SU-DHL-6 (cell line): ENCODE measurements at regions not wholly inside any gene's neighbourhood (a gene's known extent, or its start where the extent isn't known, plus 50 kb on each side); places are given as distances from the start of the nearest gene placed in this dataset.

Experiments used
- H2AFZ ChIP-seq: fragments of 200-600 bp; sonication (generic); 2 replicates; pipeline ENCODE4 v1.6.1; 2014; ENCODE audit warnings: low read depth, mild to moderate bottlenecking, moderate library complexity, mixed read lengths, antibody characterized with exemption, low read length; ENCODE audit not compliant: severe bottlenecking
- H3F3A ChIP-seq: fragments of 200-600 bp; shearing (Covaris generic); 2 replicates; pipeline ENCODE4 v1.6.0; 2016; ENCODE audit warnings: antibody characterized with exemption, mild to moderate bottlenecking; ENCODE audit not compliant: insufficient read depth
- H3K27ac ChIP-seq: fragments of 200-600 bp; sonication (generic); 2 replicates; pipeline ENCODE4 v1.5.1; 2016; ENCODE audit warnings: low read depth, mild to moderate bottlenecking, low read length, moderate library complexity, mixed read lengths
- H3K27me3 ChIP-seq: fragments of 200-600 bp; sonication (generic), shearing (Covaris generic); 2 replicates; pipeline ENCODE4 v1.6.0; 2014; ENCODE audit warnings: mild to moderate bottlenecking, low read length
- H3K36me3 ChIP-seq: fragments of 200-600 bp; sonication (generic); 2 replicates; pipeline ENCODE4 v1.6.1; 2014; ENCODE audit warnings: mild to moderate bottlenecking, low read length, mixed read lengths
- H3K4me2 ChIP-seq: fragments of 300-600, 200-600 bp; shearing (Covaris generic), sonication (generic); 2 replicates; pipeline ENCODE4 v1.6.0; 2014; ENCODE audit warnings: low read length, low read depth, mild to moderate bottlenecking; ENCODE audit not compliant: poor library complexity, severe bottlenecking
- H3K4me3 ChIP-seq: fragments of 200-600 bp; sonication (generic); 2 replicates; pipeline ENCODE4 v1.5.1; 2014; ENCODE audit warnings: antibody characterized with exemption, low read length, mild to moderate bottlenecking, mixed read lengths; ENCODE audit not compliant: insufficient read depth, poor library complexity, severe bottlenecking
- H3K79me2 ChIP-seq: fragments of 200-600 bp; sonication (generic); 2 replicates; pipeline ENCODE4 v1.6.1; 2014; ENCODE audit warnings: mild to moderate bottlenecking, low read length, moderate library complexity; ENCODE audit not compliant: insufficient read depth
- H3K9ac ChIP-seq: fragments of 200-600 bp; sonication (generic); 2 replicates; pipeline ENCODE4 v1.7.0; 2014; ENCODE audit warnings: mild to moderate bottlenecking, low read length
- H3K9me2 ChIP-seq: fragments of 200-600 bp; sonication (generic); replicated peaks from 2 replicates; pipeline ENCODE4 v1.6.1; 2014; ENCODE audit warnings: low read length; ENCODE audit not compliant: insufficient read depth
- H3K9me3 ChIP-seq: fragments of 200-600 bp; sonication (generic); 2 replicates; pipeline ENCODE4 v1.6.1; 2014; ENCODE audit warnings: low read length, mixed read lengths; ENCODE audit not compliant: insufficient read depth
- H4K20me1 ChIP-seq: fragments of 200-600 bp; sonication (generic); 2 replicates; pipeline ENCODE4 v1.6.1; 2014; ENCODE audit warnings: low read depth, mild to moderate bottlenecking, antibody characterized with exemption, low read length, moderate library complexity, mixed read lengths
- EZH2phosphoT487 ChIP-seq: fragments of 200-600 bp; sonication (generic), shearing (Covaris generic); conservative IDR thresholded peaks from 2 replicates; pipeline ENCODE4 v1.6.1; 2018; ENCODE audit warnings: mild to moderate bottlenecking, antibody characterized with exemption, low read length, moderate library complexity, mixed read lengths
- TF ChIP-seq, protein P1 (sequence below): fragments of 200-600 bp; sonication (generic); IDR thresholded peaks from one replicate; pipeline ENCODE4 v1.5.1; 2017; ENCODE audit warnings: antibody characterized with exemption, mild to moderate bottlenecking, low read length, moderate library complexity; ENCODE audit not compliant: insufficient read depth, poor library complexity, severe bottlenecking

DNA sequence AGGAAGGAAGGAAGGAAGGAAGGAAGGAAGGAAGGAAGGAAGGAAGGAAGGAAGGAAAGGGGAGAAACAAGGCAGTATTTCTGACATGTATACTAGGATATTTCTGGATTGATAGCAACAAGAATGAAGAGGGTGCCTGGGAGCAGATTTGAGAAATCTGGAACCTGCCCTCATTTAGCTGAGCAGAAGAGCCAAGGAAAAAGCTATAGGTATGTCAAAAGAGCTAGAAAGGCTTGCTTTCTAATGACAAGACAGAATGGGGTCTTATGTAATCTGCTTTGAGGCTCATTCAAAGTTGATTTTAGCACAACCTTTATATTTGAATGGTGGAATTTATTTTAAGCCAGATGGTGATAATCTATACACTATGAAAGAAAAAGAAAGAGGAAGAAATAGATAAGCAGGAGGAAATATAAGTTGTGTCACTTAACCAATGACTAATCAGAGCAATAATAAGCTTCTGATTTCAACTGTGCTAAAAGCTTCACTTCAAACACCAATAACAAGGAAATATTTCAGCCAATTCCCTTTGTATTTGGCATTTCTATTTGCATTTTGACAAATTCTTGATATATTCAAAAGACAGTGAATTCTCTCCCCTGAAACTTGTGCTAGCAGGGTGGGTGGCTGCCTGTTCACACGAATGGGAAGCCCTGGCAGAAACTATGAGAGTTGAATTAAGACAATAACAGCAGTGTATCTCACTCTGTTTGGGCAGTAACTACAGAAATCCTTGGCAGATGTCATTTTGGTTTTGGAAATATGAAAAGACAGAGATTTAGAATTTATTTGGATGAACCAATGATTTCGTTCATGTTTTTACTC is 76.3 kb upstream of the FLRT2 start:
- H3K4me3 ChIP-seq, result no peak overlapping the region
- H3F3A ChIP-seq, result no peaks in the 10 kb centered on the region
- H3K9me2 ChIP-seq, result no peaks in the 10 kb centered on the region
- H3K4me2 ChIP-seq, result no peak overlapping the region
- no peaks in the 10 kb centered on the region for H3K27me3 ChIP-seq
- H4K20me1 ChIP-seq, result no peaks in the 10 kb centered on the region
- H3K36me3 ChIP-seq, result no peaks in the 10 kb centered on the region
- no peaks in the 10 kb centered on the region for H3K9me3 ChIP-seq
- H2AFZ ChIP-seq, result no peak overlapping the region
- H3K27ac ChIP-seq, result no peak overlapping the region
- no peaks in the 10 kb centered on the region for H3K79me2 ChIP-seq
- TF ChIP-seq EZH2phosphoT487, result no peak
- TF ChIP-seq, protein P1, sequence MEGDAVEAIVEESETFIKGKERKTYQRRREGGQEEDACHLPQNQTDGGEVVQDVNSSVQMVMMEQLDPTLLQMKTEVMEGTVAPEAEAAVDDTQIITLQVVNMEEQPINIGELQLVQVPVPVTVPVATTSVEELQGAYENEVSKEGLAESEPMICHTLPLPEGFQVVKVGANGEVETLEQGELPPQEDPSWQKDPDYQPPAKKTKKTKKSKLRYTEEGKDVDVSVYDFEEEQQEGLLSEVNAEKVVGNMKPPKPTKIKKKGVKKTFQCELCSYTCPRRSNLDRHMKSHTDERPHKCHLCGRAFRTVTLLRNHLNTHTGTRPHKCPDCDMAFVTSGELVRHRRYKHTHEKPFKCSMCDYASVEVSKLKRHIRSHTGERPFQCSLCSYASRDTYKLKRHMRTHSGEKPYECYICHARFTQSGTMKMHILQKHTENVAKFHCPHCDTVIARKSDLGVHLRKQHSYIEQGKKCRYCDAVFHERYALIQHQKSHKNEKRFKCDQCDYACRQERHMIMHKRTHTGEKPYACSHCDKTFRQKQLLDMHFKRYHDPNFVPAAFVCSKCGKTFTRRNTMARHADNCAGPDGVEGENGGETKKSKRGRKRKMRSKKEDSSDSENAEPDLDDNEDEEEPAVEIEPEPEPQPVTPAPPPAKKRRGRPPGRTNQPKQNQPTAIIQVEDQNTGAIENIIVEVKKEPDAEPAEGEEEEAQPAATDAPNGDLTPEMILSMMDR, result no peak
- no peak overlapping the region for H3K9ac ChIP-seq

DNA sequence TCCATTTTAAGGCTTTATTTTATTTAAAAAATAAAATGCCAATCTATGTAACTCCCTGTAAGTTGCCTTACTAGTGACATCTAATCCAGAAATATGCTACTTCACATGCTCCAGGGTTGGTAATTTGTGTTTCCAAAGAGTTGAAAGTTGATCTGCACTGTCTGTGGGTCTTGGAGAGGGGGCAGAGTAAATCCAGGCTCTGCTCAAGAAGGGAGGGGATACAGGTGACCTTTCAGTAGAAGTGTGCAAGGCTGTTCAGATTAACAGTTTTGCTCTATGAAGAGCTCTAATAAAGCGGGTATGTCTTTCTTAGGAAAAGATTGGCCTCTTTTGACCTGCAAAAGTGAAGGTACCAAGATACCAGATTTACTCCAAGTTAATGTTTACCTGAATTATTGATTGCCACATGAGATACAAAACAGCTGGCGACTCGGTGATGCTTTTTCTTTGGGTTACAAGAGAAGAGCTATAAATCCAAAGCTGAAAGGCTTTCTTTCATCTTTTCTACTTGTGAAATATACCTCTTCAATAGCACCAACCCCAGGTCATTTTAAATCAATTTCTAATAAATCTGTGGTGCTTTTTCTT is 75.6 kb upstream of the FLRT2 start:
- Histone ChIP-seq H3K9me3 (no peaks in the 10 kb centered on the region), H2AFZ (no peak overlapping the region), H4K20me1 (no peaks in the 10 kb centered on the region), H3K79me2 (no peaks in the 10 kb centered on the region), H3K4me3 (no peak overlapping the region), H3K9ac (no peak overlapping the region), H3K4me2 (no peak overlapping the region), H3K9me2 (no peaks in the 10 kb centered on the region), H3K27me3 (no peaks in the 10 kb centered on the region), H3F3A (no peaks in the 10 kb centered on the region), H3K27ac (no peak overlapping the region), H3K36me3 (no peaks in the 10 kb centered on the region)
- TF ChIP-seq, protein P1, result no peak
- no peak for TF ChIP-seq EZH2phosphoT487

DNA sequence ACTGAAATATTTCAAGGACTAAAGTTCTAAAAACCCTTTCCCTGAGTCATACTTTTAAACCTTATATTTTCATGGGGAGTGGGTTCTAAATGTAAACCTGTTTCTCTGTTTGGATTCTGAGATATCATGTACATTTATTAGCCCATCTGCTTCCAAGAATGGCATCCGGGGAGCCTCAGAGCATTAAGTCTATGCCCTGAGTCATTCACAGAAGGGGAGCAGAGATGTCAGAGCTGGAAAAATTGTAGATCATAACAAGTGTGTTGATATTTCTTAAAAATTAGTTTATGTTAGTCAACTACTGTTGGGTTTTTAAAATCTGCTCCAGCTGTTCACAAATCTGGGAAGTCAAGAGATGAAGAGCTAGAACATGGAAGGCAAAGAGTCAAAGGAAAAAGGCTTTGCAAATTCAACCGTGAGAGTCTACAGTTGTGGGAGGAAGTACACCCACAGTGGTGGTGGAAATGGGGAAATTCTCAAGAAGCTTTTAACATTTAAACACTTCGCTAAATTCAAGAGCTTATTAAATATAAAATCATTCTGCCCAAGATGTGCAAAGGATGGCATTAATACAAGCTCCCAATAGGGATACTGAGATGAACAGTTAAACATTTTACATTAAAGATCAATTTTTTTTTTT is 70.5 kb upstream of the FLRT2 start:
- H3K4me2 ChIP-seq, result no peak overlapping the region
- H3K36me3 ChIP-seq, result no peaks in the 10 kb centered on the region
- TF ChIP-seq, protein P1, result no peak
- no peak for TF ChIP-seq EZH2phosphoT487
- H3F3A ChIP-seq, result no peaks in the 10 kb centered on the region
- H3K27ac ChIP-seq, result no peak overlapping the region
- no peaks in the 10 kb centered on the region for H3K79me2 ChIP-seq
- H3K9ac ChIP-seq, result no peak overlapping the region
- H3K27me3 ChIP-seq, result no peaks in the 10 kb centered on the region
- no peak overlapping the region for H3K4me3 ChIP-seq
- H4K20me1 ChIP-seq, result no peaks in the 10 kb centered on the region
- H2AFZ ChIP-seq, result no peak overlapping the region
- H3K9me3 ChIP-seq, result no peaks in the 10 kb centered on the region
- no peaks in the 10 kb centered on the region for H3K9me2 ChIP-seq
